Adrenal gland (tissue), 9 donors: ENCODE measurements at regions not wholly inside any gene's neighbourhood (a gene's known extent, or its start where the extent isn't known, plus 50 kb on each side); places are given as distances from the start of the nearest gene placed in this dataset.

Experiments
- DNase-seq, 7 donors: peaks; one replicate each; pipeline ENCODE4 v3.0.0-alpha.2; 2019 to 2020
- H3K27ac ChIP-seq, 5 donors: fragments of 200-600 bp; sonication (generic) in 4 of 5; 1 replicate in 3 of 5; 2 replicates in 2 of 5; pipeline versions ENCODE4 v1.5.1 to v1.8.0; 2016 to 2020; ENCODE audit warnings: mild to moderate bottlenecking in 1 of 5
- H3K27me3 ChIP-seq: fragments of 200-600 bp; 2 replicates; pipeline ENCODE4 v1.8.0; 2021
- H3K36me3 ChIP-seq, 2 donors: fragments of 200-600 bp; replicated peaks in 1 of 2; 1 replicate in 1 of 2; 2 replicates in 1 of 2; pipeline versions ENCODE4 v1.5.1 to v1.8.0; 2018 to 2022
- H3K4me1 ChIP-seq, 2 donors: fragments of 200-600 bp; replicated peaks in 1 of 2; 1 replicate in 1 of 2; 2 replicates in 1 of 2; pipeline versions ENCODE4 v1.5.1 to v1.8.0; 2018 to 2021
- H3K4me3 ChIP-seq, 4 donors: fragments of 200-600 bp; sonication (generic) in 3 of 4; one replicate each; pipeline ENCODE4 v1.5.1; 2016 to 2018
- H3K9me3 ChIP-seq, 3 donors: fragments of 200-600 bp; sonication (generic) in 1 of 3; replicated peaks in 1 of 3; 1 replicate in 2 of 3; 2 replicates in 1 of 3; pipeline versions ENCODE4 v1.5.1 to v1.8.0; 2016 to 2021
- POLR2A ChIP-seq, 2 donors: fragments of 450-650 bp; IDR thresholded peaks; one replicate each; pipeline ENCODE4 v1.6.1; 2017; ENCODE audit warnings: antibody characterized with exemption in 2 of 2, mild to moderate bottlenecking in 2 of 2, moderate library complexity in 1 of 2
- WGBS, 4 donors: extraction: QIAGEN DNeasy Blood & Tissue Kit in 2 of 4; methylation state at CpG; one replicate each; pipeline versions ENCODE4 v1.1.5 to v1.1.7; 2013 to 2017; 5-methylcytosine and 5-hydroxymethylcytosine counted together
- intact Hi-C, 2 donors: fragments of 100-400 bp; cut with DNase I; formaldehyde crosslinking; loops; one replicate each; pipeline versions ENCODE4 v1.14.1 to v1.15.0; 2022 to 2023
- TF ChIP-seq, protein P1 (sequence below), 6 experiments: fragments of 450-650 bp in 4 of 6; fragments of 200-600 bp in 2 of 6; sonication (generic) in 1 of 6; IDR thresholded peaks; 1 replicate in 5 of 6; 2 replicates in 1 of 6; pipeline versions ENCODE4 v1.5.1 to v1.8.0; 2016 to 2021; ENCODE audit warnings: antibody characterized with exemption in 6 of 6, mild to moderate bottlenecking in 2 of 6, moderate library complexity in 1 of 6
- donor health status: healthy with polysubstance abuse.
- donor health status: Bipolar disorder and iron deficiency.
- donor health status: DM: yes; HTN: yes; CAD: no.
- donor health status: DM: no; HTN: no; CAD: no.
- donor health status: DM: no; HTN: no; CAD: no.

DNA sequence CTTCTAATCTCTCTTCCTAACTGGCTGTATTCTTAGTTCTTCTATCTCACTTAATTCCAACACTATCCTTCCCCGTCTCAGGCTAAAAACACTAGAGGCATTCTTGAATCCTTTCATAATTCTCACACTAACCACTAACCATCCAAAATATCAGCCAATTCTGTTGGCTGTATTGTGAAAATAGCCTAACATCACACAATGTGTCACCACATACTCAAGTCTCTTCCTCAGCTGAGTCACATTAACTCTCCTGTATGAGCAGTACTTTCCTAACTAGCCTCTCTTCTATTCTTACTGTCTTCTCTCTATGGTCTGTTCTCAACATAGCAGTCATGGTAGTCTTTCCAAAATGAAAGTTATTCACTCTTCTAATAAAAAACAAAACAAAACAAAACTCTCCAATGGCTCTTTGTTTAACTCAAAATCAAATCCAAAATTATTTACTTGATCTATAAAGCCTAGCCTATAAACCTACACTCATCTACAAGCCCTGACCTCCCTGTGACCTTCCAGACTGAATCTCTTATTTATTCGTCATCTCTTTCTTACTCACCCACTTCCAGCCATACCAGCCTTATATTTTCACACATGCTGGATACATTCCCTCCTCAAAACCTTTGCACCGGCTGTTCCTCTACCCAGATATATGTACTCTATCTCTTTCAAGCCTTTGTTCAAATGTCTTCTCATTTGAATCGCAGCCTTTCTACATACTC is 445.9 kb downstream of the TLL1 start:
- H3K27ac ChIP-seq, result no peak overlapping the region
- no peaks in the 10 kb centered on the region for H3K27me3 ChIP-seq
- no peaks in the 10 kb centered on the region for H3K9me3 ChIP-seq
- TF ChIP-seq POLR2A (IDR thresholded peaks at IDR 0.05), result no peak
- TF ChIP-seq, protein P1, sequence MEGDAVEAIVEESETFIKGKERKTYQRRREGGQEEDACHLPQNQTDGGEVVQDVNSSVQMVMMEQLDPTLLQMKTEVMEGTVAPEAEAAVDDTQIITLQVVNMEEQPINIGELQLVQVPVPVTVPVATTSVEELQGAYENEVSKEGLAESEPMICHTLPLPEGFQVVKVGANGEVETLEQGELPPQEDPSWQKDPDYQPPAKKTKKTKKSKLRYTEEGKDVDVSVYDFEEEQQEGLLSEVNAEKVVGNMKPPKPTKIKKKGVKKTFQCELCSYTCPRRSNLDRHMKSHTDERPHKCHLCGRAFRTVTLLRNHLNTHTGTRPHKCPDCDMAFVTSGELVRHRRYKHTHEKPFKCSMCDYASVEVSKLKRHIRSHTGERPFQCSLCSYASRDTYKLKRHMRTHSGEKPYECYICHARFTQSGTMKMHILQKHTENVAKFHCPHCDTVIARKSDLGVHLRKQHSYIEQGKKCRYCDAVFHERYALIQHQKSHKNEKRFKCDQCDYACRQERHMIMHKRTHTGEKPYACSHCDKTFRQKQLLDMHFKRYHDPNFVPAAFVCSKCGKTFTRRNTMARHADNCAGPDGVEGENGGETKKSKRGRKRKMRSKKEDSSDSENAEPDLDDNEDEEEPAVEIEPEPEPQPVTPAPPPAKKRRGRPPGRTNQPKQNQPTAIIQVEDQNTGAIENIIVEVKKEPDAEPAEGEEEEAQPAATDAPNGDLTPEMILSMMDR (IDR thresholded peaks at IDR 0.05), result no peak
- intact Hi-C loops, result no loop called here
- H3K36me3 ChIP-seq, result no peaks in the 10 kb centered on the region
- no peak for DNase-seq
- no peaks in the 10 kb centered on the region for H3K4me1 ChIP-seq
- 75 to 82% (median 80%) methylated on average over 4 of the region's 4 CpGs for whole genome bisulfite sequencing, 4 donors
- no peak overlapping the region for H3K4me3 ChIP-seq

DNA sequence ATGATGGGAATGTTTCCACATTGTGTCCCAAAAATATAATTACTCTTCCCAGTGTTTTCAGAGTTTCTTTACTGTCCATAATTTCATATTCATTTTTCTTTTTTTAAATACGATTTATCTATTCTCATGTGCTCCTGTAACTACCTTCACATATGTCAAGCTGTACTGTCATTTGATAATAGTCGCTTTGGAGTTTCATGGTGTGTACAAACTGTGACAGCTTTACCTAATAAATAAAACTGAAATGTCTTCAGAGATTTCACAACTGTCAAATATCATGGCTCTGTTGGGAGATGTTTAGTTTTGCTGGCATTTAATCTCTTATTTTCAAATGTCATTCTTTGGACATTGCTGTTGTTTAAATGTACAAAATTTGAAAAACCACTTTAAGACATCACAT is 450.2 kb downstream of the TLL1 start:
- no peak overlapping the region for H3K27ac ChIP-seq
- WGBS, 4 donors, result 60 to 73% (median 64%) methylated on average over 2 of the region's 2 CpGs

DNA sequence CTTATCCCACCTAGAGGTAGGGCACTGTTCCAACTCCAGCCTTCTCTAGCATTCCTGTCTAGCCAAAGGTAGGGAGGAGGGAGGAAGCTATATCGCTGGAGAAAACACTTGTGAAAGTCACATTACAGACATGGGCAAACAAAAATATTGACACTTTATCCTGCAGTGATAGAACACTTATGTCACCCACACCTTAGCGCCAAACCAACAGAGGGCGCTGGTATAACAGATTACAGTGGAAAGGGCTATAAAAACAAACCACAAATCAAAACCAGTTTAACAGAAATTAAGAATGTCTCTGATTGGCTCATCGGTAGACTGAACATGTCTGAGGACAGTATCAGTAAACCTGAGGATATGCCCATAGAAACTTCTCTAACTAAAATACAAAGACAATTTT is 451.3 kb downstream of the TLL1 start:
- TF ChIP-seq POLR2A (IDR thresholded peaks at IDR 0.05), result no peak
- TF ChIP-seq, protein P1 (IDR thresholded peaks at IDR 0.05), result no peak
- no peaks in the 10 kb centered on the region for H3K36me3 ChIP-seq
- no peak overlapping the region for H3K27ac ChIP-seq
- no peak overlapping the region for H3K4me3 ChIP-seq
- no peaks in the 10 kb centered on the region for H3K4me1 ChIP-seq
- H3K27me3 ChIP-seq, result no peaks in the 10 kb centered on the region
- 38 to 51% (median 45%) methylated on average over 4 of the region's 4 CpGs for WGBS, 4 donors
- intact Hi-C loops, result no loop called here
- DNase-seq, result no peak
- H3K9me3 ChIP-seq, result no peaks in the 10 kb centered on the region

More for the DNA sequence above, 450.2 kb downstream of the TLL1 start:
- no peak for DNase-seq
- H3K9me3 ChIP-seq, result no peaks in the 10 kb centered on the region
- TF ChIP-seq, protein P1 (IDR thresholded peaks at IDR 0.05), result no peak
- TF ChIP-seq POLR2A (IDR thresholded peaks at IDR 0.05), result no peak
- no peak overlapping the region for H3K4me3 ChIP-seq
- H3K4me1 ChIP-seq, result no peaks in the 10 kb centered on the region
- no peaks in the 10 kb centered on the region for H3K27me3 ChIP-seq
- no peaks in the 10 kb centered on the region for H3K36me3 ChIP-seq
- intact Hi-C loops, result no loop called here

DNA sequence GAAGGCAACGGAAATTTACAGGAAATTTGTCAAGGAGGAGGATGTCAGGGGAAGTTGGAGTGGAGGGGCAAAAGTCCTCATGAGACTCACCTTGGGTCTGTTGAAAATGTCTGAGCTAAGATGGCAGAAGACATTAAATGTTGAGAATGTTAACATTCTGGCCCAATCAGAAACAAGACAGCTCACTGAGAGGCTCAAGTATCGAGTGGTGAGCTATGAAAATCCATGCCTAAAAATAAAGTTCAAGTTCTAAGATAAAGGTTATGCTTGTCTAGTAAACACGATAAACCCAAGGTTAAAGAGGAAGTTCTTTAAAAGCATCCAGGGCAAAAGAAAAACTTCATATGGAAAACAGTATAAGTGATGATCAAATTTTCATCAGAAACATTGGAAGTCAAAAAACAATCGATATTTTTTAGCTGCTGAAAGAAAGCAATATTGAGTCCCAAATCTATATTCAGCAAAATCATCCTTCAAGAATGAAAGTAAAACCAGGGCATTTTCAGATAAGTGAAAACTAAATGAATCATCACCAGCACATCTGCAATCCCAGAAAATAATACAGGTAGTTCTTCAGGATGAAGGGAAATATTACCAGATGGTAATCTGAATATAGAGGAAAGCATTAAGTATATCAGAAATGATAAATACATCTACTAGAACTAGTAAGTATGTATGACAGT is 462.4 kb downstream of the TLL1 start:
- H3K4me3 ChIP-seq, result no peak overlapping the region
- no peak for TF ChIP-seq POLR2A (IDR thresholded peaks at IDR 0.05)
- TF ChIP-seq, protein P1 (IDR thresholded peaks at IDR 0.05), result no peak
- no peaks in the 10 kb centered on the region for H3K36me3 ChIP-seq
- DNase-seq, result no peak
- intact Hi-C loops, result no loop called here
- H3K4me1 ChIP-seq, result no peaks in the 10 kb centered on the region
- H3K27ac ChIP-seq, result no peak overlapping the region
- no peaks in the 10 kb centered on the region for H3K9me3 ChIP-seq
- H3K27me3 ChIP-seq, result no peaks in the 10 kb centered on the region
- WGBS, 4 donors, result 41 to 49% (median 48%) methylated on average over 4 of the region's 4 CpGs
